GM12878 (cell line): ENCODE measurements at regions not wholly inside any gene's neighbourhood (a gene's known extent, or its start where the extent isn't known, plus 50 kb on each side); places are given as distances from the start of the nearest gene placed in this dataset.

ENCODE experiments used
- NFIC ChIP-seq: IDR thresholded peaks from 2 replicates; pipeline ENCODE4 v1.6.1; 2012; ENCODE audit warnings: low read depth, mild to moderate bottlenecking, inconsistent platforms, low read length, moderate library complexity
- SIN3A ChIP-seq: IDR thresholded peaks from 2 replicates; pipeline ENCODE4 v1.6.1; 2012; ENCODE audit warnings: low read depth, low read length, improper control_type of control experiment

- no peak for TF ChIP-seq SIN3A
- TF ChIP-seq NFIC: no peak
Measured at GRCh38 chr2:129483366-129483765, 496.1 kb upstream of the RAB6C start.
